ENCODE measurements at regions not wholly inside any gene's neighbourhood (a gene's known extent, or its start where the extent isn't known, plus 50 kb on each side); places are given as distances from the start of the nearest gene placed in this dataset.

- Mint-ChIP-seq H3K4me3 (no peak overlapping the region), H3K4me1 (peaks cover 6% of the 10 kb centered on the region), H3K27me3 (ENCODE audit: low read depth in 3 of 3) (peaks cover 1 to 8% (median 2%) of the 10 kb centered on the region in 3 donors), H3K9me3 (peaks cover 0 to 5% (median 0%) of the 10 kb centered on the region in 7 donors), H3K27ac (peak overlapping the region in 1 of 7 donors; percentile 66), H3K36me3 (no peaks in the 10 kb centered on the region)
- Histone ChIP-seq H3K4me2 (replicated peaks; ENCODE audit: extremely low read depth, low read length, poor library complexity, severe bottlenecking) (no peak overlapping the region), H3K27me3 (ENCODE audit: control insufficient read depth in 2 of 2, insufficient read depth in 2 of 2, low read length in 2 of 2) (no peaks in the 10 kb centered on the region), H3K4me3 (replicated peaks in 1 of 3; ENCODE audit: low read depth in 2 of 3, low read length in 3 of 3) (no peak overlapping the region), H3K79me2 (ENCODE audit: insufficient read depth, low read length) (no peaks in the 10 kb centered on the region), H3K36me3 (replicated peaks in 1 of 2; ENCODE audit: control insufficient read depth in 1 of 2, insufficient read depth in 2 of 2, low read length in 2 of 2) (no peaks in the 10 kb centered on the region), H3K9me3 (replicated peaks in 1 of 2; ENCODE audit: control insufficient read depth in 1 of 2, insufficient read depth in 1 of 2, low read length in 2 of 2) (no peaks in the 10 kb centered on the region), H3K4me1 (ENCODE audit: control insufficient read depth in 1 of 2, insufficient read depth in 2 of 2, low read length in 2 of 2) (no peaks in the 10 kb centered on the region), H3K9ac (ENCODE audit: insufficient read depth, low read length, poor library complexity, severe bottlenecking) (no peak overlapping the region), H4K20me1 (ENCODE audit: insufficient read depth, low read length) (no peaks in the 10 kb centered on the region), H3K27ac (ENCODE audit: low read depth in 1 of 2, low read length in 2 of 2) (no peak overlapping the region), H2AFZ (ENCODE audit: insufficient read depth, low read depth, low read length, poor library complexity, severe bottlenecking) (no peak overlapping the region)
- DNase-seq = no peak
- intact Hi-C loops (cut with micrococcal nuclease) = no loop called here
- no peak for TF ChIP-seq CTCF (IDR thresholded peaks at IDR 0.05)
- no CpG with 5 or more reads among the region's 6 CpGs for WGBS (ENCODE audit: insufficient coverage)
These were observed 488.1 kb downstream of the COG6 start for GRCh38 chr13:40143559-40143958.

GRCh38 chr13:40145139-40145538 is 489.7 kb downstream of the COG6 start:
- H3K79me2 ChIP-seq (ENCODE audit: insufficient read depth, low read length) = no peaks in the 10 kb centered on the region
- Mint-ChIP-seq H3K9me3 (peaks cover 0 to 5% (median 0%) of the 10 kb centered on the region in 7 donors), H3K36me3 (no peaks in the 10 kb centered on the region), H3K4me3 (no peak overlapping the region), H3K27me3 (ENCODE audit: low read depth in 3 of 3) (peaks cover 0 to 6% (median 3%) of the 10 kb centered on the region in 3 donors), H3K27ac (no peak overlapping the region), H3K4me1 (peaks cover 6% of the 10 kb centered on the region)
- H3K4me3 ChIP-seq (replicated peaks in 1 of 3; ENCODE audit: low read depth in 2 of 3, low read length in 3 of 3) = no peak overlapping the region
- H3K4me2 ChIP-seq (replicated peaks; ENCODE audit: extremely low read depth, low read length, poor library complexity, severe bottlenecking) = no peak overlapping the region
- WGBS (ENCODE audit: insufficient coverage) = 98% methylated on average over 7 of the region's 7 CpGs
- TF ChIP-seq CTCF (IDR thresholded peaks at IDR 0.05) = no peak
- no peaks in the 10 kb centered on the region for H3K27me3 ChIP-seq (ENCODE audit: control insufficient read depth in 2 of 2, insufficient read depth in 2 of 2, low read length in 2 of 2)
- H3K4me1 ChIP-seq (ENCODE audit: control insufficient read depth in 1 of 2, insufficient read depth in 2 of 2, low read length in 2 of 2) = no peaks in the 10 kb centered on the region
- H3K9me3 ChIP-seq (replicated peaks in 1 of 2; ENCODE audit: control insufficient read depth in 1 of 2, insufficient read depth in 1 of 2, low read length in 2 of 2) = no peaks in the 10 kb centered on the region
- H3K36me3 ChIP-seq (replicated peaks in 1 of 2; ENCODE audit: control insufficient read depth in 1 of 2, insufficient read depth in 2 of 2, low read length in 2 of 2) = no peaks in the 10 kb centered on the region
- H4K20me1 ChIP-seq (ENCODE audit: insufficient read depth, low read length) = no peaks in the 10 kb centered on the region
- H2AFZ ChIP-seq (ENCODE audit: insufficient read depth, low read depth, low read length, poor library complexity, severe bottlenecking) = no peak overlapping the region
- DNase-seq = no peak
- intact Hi-C loops (cut with micrococcal nuclease) = no loop called here
- no peak overlapping the region for H3K9ac ChIP-seq (ENCODE audit: insufficient read depth, low read length, poor library complexity, severe bottlenecking)
- H3K27ac ChIP-seq (ENCODE audit: low read depth in 1 of 2, low read length in 2 of 2) = no peak overlapping the region
